Tongue (tissue), 1 donor: ENCODE measurements at regions not wholly inside any gene's neighbourhood (a gene's known extent, or its start where the extent isn't known, plus 50 kb on each side); places are given as distances from the start of the nearest gene placed in this dataset.
A peak's percentile ranks its signal among the peaks of the same experiment; 100 is the strongest.

Experiments used
- DNase-seq: peaks from one replicate; pipeline ENCODE4 v3.0.0-alpha.2; 2015

DNA sequence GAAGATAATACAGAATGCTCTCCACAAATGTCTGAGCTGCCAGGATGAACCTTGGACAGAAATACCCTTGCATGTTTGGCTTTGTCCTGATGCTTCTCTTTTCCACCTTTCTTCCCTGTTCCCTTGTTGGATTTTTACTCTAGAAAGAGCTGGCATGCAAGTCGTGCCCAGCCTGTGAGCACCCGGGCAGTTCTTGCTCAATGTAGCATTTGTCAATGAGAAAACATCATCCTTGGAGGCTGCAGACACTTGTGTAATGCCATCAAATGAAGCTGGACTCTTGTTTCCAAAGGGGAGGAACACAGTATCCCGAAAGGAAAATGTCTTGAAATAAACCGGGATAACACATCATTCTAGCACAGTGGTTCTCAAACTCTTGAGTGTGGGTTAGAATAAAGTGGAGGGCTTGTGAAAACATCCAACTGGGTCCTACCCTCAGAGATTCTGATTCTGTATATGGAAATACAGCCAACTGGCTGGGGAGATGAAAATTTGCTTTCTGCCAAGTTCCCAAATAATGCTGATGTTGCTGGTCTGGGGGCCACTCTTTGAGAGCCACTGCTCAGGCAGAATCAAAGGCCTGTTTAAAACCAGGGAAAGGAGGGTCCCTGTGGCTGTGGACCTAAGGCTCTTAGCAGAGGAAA lies 237.2 kb downstream of the SPATA18 start:
- no peak for DNase-seq

- DNase-seq = peak; percentile 96
Observed at GRCh38 chr4:52290466-52290865, 239.4 kb downstream of the SPATA18 start.

GRCh38 chr4:52292245-52292644 lies 241.1 kb downstream of the SPATA18 start:
- DNase-seq = no peak

GRCh38 chr4:52296341-52296740 lies 245.2 kb downstream of the SPATA18 start:
- DNase-seq = peak; percentile 70

- DNase-seq = no peak
Observed at GRCh38 chr4:52298444-52298843, 247.3 kb downstream of the SPATA18 start.

GRCh38 chr4:52299120-52299519 lies 248.0 kb downstream of the SPATA18 start:
- peak; percentile 71 for DNase-seq

DNA sequence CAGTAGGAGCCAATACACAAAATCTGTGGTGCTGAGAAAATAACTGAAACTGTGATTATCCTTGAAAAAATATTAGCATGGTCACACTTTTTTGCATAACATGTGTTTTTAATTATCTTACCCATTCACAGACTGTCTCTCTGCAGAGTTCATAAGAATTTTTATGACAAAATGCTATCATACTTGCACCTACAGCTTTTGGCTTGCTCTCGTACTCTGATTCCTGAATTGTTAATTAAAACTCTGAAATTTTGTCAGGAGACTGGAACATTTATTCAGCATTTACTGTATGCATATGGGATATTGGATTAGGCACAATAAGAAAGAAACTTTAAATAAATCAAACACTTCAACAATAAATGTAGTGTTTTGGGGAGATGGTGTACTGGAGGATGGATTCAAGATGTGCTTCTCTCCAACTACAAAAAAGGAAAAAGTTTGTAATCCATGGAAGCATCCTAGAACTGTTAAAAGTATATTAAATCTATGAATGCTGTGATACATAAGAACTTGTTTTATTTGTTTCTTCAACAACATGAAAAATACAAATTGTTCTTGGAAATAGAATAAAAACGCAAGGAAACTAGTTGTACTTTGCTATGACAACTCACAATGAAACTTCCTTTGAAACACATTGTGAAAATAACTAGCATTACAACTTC lies 260.5 kb downstream of the SPATA18 start:
- no peak for DNase-seq

DNA sequence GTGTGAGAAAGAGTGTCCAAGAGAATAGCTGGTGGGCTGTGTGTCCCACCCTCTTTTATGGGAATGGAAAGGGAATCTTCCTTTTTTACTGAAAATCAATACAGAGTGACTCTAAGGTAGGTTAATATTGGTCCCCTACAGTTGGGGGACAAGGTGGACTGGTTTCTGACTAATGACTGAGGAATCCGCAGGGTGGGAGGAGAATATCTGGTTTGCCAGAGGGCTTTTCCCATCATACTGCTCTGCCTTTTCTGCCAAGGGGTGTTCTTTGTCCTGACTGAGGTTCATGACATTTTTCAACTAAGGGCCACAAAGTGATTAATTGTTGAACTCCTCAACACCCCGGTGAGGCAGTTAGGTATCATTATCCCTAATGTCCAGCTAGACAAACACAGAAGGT lies 261.6 kb downstream of the SPATA18 start:
- DNase-seq = no peak

DNA sequence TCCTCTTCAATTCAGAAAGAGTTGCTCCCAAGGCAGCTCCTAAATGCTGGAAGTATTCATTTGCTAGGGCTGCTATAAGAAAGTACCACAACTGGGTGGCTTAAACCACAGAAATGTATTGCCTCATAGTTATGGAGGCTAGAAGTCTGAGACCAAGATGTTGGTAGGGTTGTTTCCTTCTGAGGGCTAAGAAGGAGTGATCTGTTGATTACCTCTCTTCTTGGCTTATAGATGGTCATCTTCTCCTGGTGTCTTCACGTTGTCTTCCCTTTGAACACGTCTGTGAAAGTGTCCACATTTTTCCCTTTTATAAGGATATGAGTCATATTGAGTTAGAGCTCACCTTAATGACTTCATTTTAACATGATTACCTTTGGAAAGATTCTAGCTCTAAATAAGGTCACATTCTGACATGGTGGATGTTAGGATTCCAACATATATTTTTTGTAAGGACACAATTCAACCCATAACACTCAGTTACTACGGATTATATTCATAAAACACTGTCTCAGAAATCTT lies 266.3 kb downstream of the SPATA18 start:
- DNase-seq = no peak

GRCh38 chr4:52317981-52318380 lies 266.9 kb downstream of the SPATA18 start:
- no peak for DNase-seq

DNA sequence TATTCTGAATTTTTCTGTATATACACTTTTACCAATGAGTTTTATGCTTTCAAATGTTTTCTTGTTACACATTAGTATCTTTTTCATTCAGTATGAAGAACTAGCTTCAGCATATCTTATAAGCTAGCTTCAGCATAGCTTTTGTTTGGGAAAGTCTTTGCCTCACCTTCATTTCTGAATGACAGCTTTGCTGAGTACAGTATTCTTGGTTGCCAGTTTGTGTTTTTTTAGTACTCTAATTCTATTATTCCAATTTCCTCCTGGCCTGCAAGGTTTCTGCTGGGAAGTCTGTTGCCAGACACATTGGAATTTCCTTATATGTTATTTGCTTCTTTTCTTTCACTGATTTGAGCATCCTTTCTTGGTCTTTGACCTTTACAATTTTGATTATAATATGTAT lies 278.8 kb downstream of the SPATA18 start:
- DNase-seq = no peak

- DNase-seq = no peak
Observed at GRCh38 chr4:52343595-52343994, 292.5 kb downstream of the SPATA18 start.

DNA sequence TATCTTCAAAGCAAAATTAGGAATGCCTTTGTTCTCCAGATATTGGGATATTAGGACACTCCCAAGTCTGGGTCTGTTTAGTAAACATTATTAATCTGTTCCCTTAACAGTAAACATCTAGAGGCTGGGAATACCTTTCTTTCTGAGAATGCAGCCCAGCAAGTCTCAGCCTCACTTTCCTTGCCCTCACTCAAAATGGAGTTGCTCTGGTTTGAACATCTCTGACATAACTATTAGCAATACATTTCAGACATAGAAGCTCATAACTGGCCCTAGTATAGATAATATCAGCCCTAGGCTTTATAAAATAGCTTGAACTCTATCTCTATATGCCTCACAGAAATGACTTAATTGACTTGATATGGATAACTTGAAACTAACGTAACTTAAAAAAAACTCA lies 299.8 kb downstream of the SPATA18 start:
- no peak for DNase-seq

DNA sequence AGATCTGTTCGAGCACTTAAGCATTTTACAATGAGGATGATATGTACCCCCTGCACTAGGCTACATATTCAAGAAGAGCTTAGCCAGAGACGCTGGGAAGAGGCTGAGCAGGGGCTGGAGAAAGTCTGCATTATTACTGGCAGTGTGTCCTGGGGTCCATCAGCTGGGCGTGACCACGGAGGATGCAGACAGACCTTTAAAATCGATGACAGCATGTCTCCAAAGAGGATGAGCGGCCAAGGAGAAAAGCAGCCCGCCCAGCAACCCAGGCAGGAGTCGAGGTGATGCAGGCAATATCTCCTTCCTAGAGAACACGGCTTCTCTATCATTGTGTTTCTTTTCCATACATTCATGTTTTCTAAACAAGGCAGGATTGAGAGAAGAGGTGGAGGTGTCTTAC lies 300.7 kb downstream of the USP46 start:
- peak; percentile 44 for DNase-seq

GRCh38 chr4:52358883-52359321 lies 300.2 kb downstream of the USP46 start:
- peak; percentile 37 for DNase-seq

DNA sequence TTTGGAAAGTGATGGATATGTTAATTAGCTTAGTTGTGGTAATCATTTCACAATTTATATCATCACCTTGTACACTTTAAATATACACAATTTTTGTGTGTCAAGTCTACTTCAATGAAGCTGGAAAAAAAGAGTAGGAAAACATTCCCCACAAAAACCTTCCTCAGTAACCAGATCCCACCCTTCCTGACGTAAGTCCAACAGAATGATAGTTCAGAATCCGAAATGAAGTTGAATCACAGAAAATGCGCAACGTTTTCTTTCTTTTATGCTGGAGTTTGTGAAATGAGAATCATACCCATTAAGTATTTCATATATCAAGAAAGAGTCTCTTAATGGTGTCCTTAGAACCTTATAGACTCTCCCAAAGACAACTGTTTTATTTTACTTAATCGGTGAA lies 292.9 kb downstream of the USP46 start:
- peak; percentile 27 for DNase-seq

GRCh38 chr4:52366621-52367020 lies 292.5 kb downstream of the USP46 start:
- DNase-seq = peak; percentile 56

DNA sequence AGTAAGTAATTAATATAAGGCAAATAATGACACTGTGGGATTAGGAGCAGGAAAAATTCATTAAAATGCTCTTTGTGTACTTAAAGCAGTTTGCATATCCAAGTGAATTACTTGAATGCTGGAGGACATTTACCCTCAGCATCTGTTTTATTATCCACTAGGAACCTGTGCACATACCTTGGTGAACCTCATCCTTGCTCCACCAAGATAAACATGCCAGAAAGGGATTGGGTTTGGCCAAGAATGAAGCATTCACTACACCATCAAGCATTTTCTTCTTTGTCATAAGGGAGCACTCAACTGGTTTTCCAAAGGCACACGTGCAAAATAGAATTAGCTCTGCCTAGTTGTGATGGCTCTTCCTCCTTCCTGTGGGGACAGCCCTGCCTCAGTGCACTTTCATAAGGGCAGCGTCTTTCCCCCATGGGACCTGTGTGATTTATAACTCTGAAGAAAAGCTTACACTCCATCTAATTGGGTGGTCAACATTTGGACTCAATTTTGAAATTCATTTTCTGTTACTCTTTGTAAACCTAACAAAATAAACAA lies 291.7 kb downstream of the USP46 start:
- peak; percentile 75 for DNase-seq

GRCh38 chr4:52368895-52369294 lies 290.2 kb downstream of the USP46 start:
- no peak for DNase-seq

- peak; percentile 42 for DNase-seq
Observed at GRCh38 chr4:52369649-52370048, 289.5 kb downstream of the USP46 start.

GRCh38 chr4:52370576-52370975 lies 288.5 kb downstream of the USP46 start:
- no peak for DNase-seq

DNA sequence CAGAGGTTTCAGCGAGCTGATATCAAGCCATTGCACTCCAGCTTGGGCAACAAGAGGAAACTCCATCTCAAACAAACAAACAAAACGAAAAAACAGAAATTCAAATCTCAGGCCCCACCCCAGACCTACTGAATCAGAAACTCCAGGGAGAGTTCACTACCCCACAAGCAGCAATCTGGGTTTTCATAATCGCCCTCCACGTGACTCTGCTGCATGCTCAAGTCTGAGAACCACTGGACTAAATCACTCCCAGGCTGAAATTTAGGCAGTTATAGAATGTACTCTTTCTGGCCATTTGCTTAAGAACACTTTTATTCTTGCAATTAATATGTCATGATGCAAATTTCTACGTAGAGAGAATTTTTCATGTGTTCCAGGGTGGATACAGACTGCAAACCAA lies 287.3 kb downstream of the USP46 start:
- DNase-seq = no peak

- no peak for DNase-seq
Observed at GRCh38 chr4:52372269-52372668, 286.8 kb downstream of the USP46 start.

GRCh38 chr4:52372747-52373146 lies 286.4 kb downstream of the USP46 start:
- DNase-seq = no peak
